SK-N-MC (cell line): ENCODE measurements at regions not wholly inside any gene's neighbourhood (a gene's known extent, or its start where the extent isn't known, plus 50 kb on each side); places are given as distances from the start of the nearest gene placed in this dataset.
"Not testable (repeated sequence)": the region's sequence is repeated elsewhere in the genome, so short reads cannot be mapped to it uniquely, and the experiment has no call there.

Experiments used
- EZH2 ChIP-seq: fragments of 200-600 bp; sonication (generic); IDR thresholded peaks from one replicate; pipeline ENCODE4 v1.6.1; 2017; ENCODE audit warnings: antibody characterized with exemption
- FOXP2 ChIP-seq: optimal IDR thresholded peaks from 2 replicates; pipeline ENCODE3; 2011; ENCODE audit warnings: mild to moderate bottlenecking, moderate library complexity; ENCODE audit not compliant: insufficient read depth; ENCODE audit errors: extremely low read length, control extremely low read depth
- POLR2AphosphoS5 ChIP-seq: IDR thresholded peaks from 2 replicates; pipeline ENCODE4 v1.6.1; 2012; ENCODE audit warnings: mild to moderate bottlenecking, low read depth, low read length, borderline replicate concordance

DNA sequence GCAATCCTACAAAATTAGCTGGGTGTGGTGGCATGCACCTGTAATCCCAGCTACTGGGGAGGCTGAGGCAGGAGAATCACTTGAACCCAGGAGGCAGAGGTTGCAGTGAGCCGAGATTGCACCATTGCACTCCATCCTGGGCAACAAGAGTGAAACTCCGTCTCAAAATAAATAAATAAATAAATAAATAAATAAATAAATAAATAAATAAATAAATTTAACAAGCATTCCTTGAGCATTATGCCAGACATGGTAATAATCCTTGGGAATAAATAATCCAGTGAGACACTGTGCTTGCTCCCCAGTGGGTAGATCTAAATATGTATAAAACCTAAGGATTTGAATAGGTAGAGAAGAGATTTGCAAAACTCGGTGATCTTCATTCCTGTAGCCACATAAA, 228.4 kb downstream of the MAGEB5 start:
- TF ChIP-seq EZH2, POLR2AphosphoS5, FOXP2: not testable (repeated sequence)
